Cardiac muscle cell (in vitro differentiated cells and primary cell): ENCODE measurements at regions not wholly inside any gene's neighbourhood (a gene's known extent, or its start where the extent isn't known, plus 50 kb on each side); places are given as distances from the start of the nearest gene placed in this dataset.

Source experiments
- DNase-seq, 2 donors: peaks; one replicate each; pipeline versions ENCODE4 v3.0.0 to v3.0.0-alpha.2; 2010 to 2017; ENCODE audit warnings: low read depth in 1 of 2, low spot score in 1 of 2
- H3K27ac ChIP-seq: fragments of 200-600 bp; sonication (generic); 2 replicates; pipeline ENCODE4 v1.5.1; 2016
- H3K27me3 ChIP-seq: fragments of 200-600 bp; sonication (generic); 2 replicates; pipeline ENCODE4 v1.6.0; 2016; ENCODE audit warnings: control low read depth
- H3K36me3 ChIP-seq: fragments of 200-600 bp; sonication (generic); 2 replicates; pipeline ENCODE4 v1.5.1; 2016; ENCODE audit warnings: control low read depth
- H3K4me1 ChIP-seq: fragments of 200-600 bp; sonication (generic); 2 replicates; pipeline ENCODE4 v1.8.1; 2017; ENCODE audit warnings: low read depth, mild to moderate bottlenecking, mixed run types
- H3K4me3 ChIP-seq: fragments of 200-600 bp; sonication (generic); 2 replicates; pipeline ENCODE4 v1.5.1; 2016; ENCODE audit warnings: mild to moderate bottlenecking
- H3K9me3 ChIP-seq: fragments of 200-600 bp; sonication (generic); 2 replicates; pipeline ENCODE4 v1.5.1; 2017; ENCODE audit warnings: low read depth, mild to moderate bottlenecking, control low read depth
- TF ChIP-seq, protein P1 (sequence below): IDR thresholded peaks from 2 replicates; pipeline ENCODE4 v1.5.1; 2012; ENCODE audit warnings: low read depth, mild to moderate bottlenecking, low read length

- Histone ChIP-seq H3K4me1 (no peaks in the 10 kb centered on the region), H3K27me3 (no peaks in the 10 kb centered on the region), H3K4me3 (no peak overlapping the region), H3K27ac (no peak overlapping the region), H3K36me3 (no peaks in the 10 kb centered on the region), H3K9me3 (no peaks in the 10 kb centered on the region)
- TF ChIP-seq, protein P1, sequence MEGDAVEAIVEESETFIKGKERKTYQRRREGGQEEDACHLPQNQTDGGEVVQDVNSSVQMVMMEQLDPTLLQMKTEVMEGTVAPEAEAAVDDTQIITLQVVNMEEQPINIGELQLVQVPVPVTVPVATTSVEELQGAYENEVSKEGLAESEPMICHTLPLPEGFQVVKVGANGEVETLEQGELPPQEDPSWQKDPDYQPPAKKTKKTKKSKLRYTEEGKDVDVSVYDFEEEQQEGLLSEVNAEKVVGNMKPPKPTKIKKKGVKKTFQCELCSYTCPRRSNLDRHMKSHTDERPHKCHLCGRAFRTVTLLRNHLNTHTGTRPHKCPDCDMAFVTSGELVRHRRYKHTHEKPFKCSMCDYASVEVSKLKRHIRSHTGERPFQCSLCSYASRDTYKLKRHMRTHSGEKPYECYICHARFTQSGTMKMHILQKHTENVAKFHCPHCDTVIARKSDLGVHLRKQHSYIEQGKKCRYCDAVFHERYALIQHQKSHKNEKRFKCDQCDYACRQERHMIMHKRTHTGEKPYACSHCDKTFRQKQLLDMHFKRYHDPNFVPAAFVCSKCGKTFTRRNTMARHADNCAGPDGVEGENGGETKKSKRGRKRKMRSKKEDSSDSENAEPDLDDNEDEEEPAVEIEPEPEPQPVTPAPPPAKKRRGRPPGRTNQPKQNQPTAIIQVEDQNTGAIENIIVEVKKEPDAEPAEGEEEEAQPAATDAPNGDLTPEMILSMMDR = no peak
- peak in 1 of 2 donors; percentile 60 for DNase-seq
Measured at GRCh38 chr10:121154846-121155245, 303.7 kb downstream of the WDR11 start.

GRCh38 chr10:121155742-121156474 is 304.7 kb downstream of the WDR11 start:
- Histone ChIP-seq H3K36me3 (no peaks in the 10 kb centered on the region), H3K4me1 (no peaks in the 10 kb centered on the region), H3K9me3 (no peaks in the 10 kb centered on the region), H3K27ac (no peak overlapping the region), H3K4me3 (no peak overlapping the region), H3K27me3 (no peaks in the 10 kb centered on the region)
- TF ChIP-seq, protein P1 = no peak
- peak in 1 of 2 donors; percentile 34 for DNase-seq

DNA sequence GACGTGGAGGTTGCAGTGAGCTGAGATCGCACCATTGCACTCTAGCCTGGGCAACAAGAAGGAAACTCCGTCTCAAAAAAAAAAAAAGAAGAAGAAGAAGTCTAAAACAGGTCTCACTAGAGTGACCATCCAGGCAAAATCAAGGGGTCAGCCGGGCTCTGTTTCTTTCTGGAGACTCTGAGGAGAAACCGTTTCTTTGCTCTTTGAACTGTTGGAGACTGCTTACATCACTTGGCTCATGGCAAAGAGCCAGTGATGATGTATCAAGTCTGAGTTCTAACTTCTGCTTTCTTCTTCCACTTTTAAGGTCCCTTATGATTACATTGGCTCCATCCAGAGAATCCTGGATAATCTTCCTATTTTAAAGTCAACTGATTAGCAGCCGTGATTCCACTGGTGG is 306.8 kb downstream of the WDR11 start:
- Histone ChIP-seq H3K4me1 (no peaks in the 10 kb centered on the region), H3K27me3 (no peaks in the 10 kb centered on the region), H3K4me3 (no peak overlapping the region), H3K9me3 (no peaks in the 10 kb centered on the region), H3K27ac (no peak overlapping the region), H3K36me3 (no peaks in the 10 kb centered on the region)
- TF ChIP-seq, protein P1 = no peak
- DNase-seq = peak in 1 of 2 donors; percentile 46

DNA sequence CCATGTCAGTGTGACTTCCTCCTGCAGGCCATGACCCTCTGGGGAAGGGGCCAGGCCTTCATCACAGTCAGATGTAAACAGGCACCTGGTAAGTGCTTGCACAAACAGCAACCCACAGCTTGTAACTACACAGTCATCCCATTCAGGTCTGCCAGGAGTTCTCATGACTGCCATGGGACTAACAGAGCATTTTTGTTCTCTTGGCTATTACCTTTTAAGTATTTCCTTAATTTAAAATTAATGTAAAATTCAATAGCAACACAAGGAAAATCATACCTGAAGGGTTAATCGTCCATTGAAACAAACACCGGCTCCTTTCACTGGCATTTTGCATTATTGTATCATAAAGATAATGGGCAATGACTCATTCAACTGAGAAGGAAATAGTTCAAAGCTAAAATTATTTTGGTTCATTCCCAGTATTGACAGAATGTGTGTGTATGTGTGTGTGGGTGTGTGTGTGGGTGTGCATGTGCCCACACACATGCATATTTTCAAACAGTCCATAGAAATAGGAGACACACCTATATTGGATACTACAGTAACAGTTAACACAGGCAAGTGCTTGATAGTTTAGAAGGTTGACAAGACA is 307.9 kb downstream of the WDR11 start:
- Histone ChIP-seq H3K27ac (no peak overlapping the region), H3K4me1 (no peaks in the 10 kb centered on the region), H3K27me3 (no peaks in the 10 kb centered on the region), H3K36me3 (no peaks in the 10 kb centered on the region), H3K9me3 (no peaks in the 10 kb centered on the region), H3K4me3 (no peak overlapping the region)
- TF ChIP-seq, protein P1 = no peak
- no peak for DNase-seq

DNA sequence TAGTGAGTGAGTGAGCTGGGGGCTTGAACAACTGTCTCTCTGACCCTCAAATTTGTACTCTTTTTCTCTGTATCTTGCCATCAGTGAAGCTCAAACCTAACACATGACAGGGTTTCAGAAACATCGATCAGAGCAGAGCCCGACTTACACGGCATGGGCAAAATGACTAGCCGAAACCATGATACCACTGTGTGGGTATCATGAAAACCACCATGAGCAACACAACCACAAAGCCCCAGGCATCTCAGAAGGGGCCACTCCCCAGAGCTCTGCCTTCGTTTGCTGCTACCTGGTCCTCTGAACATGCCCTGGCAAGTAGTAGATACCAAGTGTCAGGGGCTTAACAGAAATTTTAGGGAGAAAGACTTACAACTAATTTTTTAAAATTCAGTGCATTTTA is 308.5 kb downstream of the WDR11 start:
- Histone ChIP-seq H3K27ac (no peak overlapping the region), H3K4me1 (no peaks in the 10 kb centered on the region), H3K9me3 (no peaks in the 10 kb centered on the region), H3K27me3 (no peaks in the 10 kb centered on the region), H3K36me3 (no peaks in the 10 kb centered on the region), H3K4me3 (no peak overlapping the region)
- DNase-seq = no peak
- TF ChIP-seq, protein P1 = no peak
